GM12872 (cell line): ENCODE measurements at regions not wholly inside any gene's neighbourhood (a gene's known extent, or its start where the extent isn't known, plus 50 kb on each side); places are given as distances from the start of the nearest gene placed in this dataset.

ENCODE experiments used
- CTCF ChIP-seq: IDR thresholded peaks from 3 replicates; pipeline ENCODE4 v1.5.1; 2011; ENCODE audit warnings: low read depth, mild to moderate bottlenecking, low read length, moderate library complexity; ENCODE audit not compliant: insufficient read depth

DNA sequence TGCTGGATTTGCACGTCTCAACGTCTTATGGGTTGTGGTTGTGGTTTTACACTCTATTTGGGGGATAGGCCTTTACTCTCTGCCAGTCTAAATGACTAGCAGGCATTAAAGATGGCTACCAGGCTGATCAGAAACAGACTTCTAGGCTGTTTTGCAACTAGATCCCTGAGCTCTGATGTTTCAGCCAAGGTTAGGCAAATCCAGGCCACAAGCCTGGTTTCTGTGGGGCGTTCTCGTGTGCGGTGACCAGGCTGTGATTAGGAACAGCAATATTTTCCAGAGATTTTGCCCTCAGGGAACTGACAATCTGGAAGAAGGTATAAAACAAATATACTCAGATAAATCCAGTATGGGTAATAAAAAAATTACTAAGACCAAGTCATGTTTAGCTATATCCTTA, 502.4 kb downstream of the INSC start:
- TF ChIP-seq CTCF: no peak

- TF ChIP-seq CTCF: no peak
Measured at GRCh38 chr11:15618583-15619032, 503.9 kb downstream of the INSC start.

DNA sequence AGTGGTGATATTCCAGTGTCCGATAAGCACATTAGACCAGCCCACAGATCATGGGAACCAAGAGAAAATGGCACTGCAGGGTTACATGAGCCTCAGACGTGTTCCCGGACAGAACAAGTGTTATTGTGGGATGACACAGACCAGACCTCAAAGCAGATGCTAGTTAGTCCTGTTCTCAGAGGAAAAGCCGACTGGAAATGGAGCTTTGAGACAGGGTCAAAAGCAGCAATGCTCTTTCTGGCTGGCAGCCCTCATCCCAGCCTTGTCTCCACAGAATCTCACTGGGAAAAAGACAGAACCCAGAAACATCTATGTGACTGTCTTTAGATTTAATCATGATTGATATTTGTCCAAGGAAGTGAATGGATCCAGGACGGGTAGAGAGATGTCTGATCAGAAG, 506.8 kb downstream of the INSC start:
- TF ChIP-seq CTCF: no peak

DNA sequence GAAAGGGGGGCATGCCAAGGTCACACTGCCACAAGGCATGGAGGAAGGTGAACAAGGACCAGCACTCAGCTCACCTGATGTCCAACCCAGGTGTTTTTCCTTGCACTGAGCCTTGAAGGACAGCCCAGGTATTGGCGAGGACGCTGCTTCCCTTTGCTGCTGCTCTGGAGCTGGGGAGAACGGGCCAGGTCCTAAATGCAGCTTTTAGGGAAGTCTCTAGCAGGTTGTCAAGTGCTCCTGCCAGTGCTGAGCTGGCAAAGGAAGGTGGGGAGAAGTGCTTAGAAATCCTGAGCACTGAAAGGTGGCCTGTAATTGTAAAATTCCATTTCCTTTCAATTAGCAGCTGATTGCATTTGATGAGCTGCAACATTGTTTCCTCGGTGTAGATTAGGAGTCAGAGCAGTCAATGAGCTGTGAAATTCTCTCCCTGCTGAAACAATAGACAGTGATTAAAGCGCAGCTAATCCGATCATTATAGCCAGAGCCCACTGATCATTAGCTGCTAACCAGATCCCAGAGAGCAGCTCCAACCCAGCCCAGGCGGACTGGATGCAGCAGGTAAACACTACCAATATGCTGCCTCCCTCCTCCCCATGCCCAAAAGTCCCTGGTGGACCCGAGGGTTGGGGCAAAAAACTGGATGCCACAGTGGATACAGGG, 507.6 kb downstream of the INSC start:
- TF ChIP-seq CTCF: no peak

GRCh38 chr11:15624701-15625100, 510.0 kb downstream of the INSC start:
- TF ChIP-seq CTCF: no peak

- no peak for TF ChIP-seq CTCF
Measured at GRCh38 chr11:15625691-15626090, 511.0 kb downstream of the INSC start.

- no peak for TF ChIP-seq CTCF
Measured at GRCh38 chr11:15627560-15627959, 512.8 kb downstream of the INSC start.
